Activated naive CD8-positive, alpha-beta T cell treated with anti-CD3 and anti-CD28 coated beads for 36 hours (primary cell): ENCODE measurements at regions not wholly inside any gene's neighbourhood (a gene's known extent, or its start where the extent isn't known, plus 50 kb on each side); places are given as distances from the start of the nearest gene placed in this dataset.
"Not testable (repeated sequence)": the region's sequence is repeated elsewhere in the genome, so short reads cannot be mapped to it uniquely, and the experiment has no call there.

Experiments used
- DNase-seq: peaks from one replicate; pipeline ENCODE4 v3.0.0; 2021
- H3K27ac Mint-ChIP-seq: one replicate; pipeline ENCODE4 v1.8.0; 2022; ENCODE audit warnings: mild to moderate bottlenecking, moderate library complexity, mixed read lengths
- H3K27me3 Mint-ChIP-seq: one replicate; pipeline ENCODE4 v1.8.0; 2022; ENCODE audit warnings: mild to moderate bottlenecking, mixed read lengths
- H3K36me3 Mint-ChIP-seq: one replicate; pipeline ENCODE4 v1.8.0; 2021; ENCODE audit warnings: mild to moderate bottlenecking, mixed read lengths
- H3K4me1 Mint-ChIP-seq: one replicate; pipeline ENCODE4 v1.8.0; 2021; ENCODE audit warnings: mixed read lengths
- H3K4me3 Mint-ChIP-seq: one replicate; pipeline ENCODE4 v1.8.0; 2022; ENCODE audit warnings: mild to moderate bottlenecking, moderate library complexity, mixed read lengths
- H3K9me3 Mint-ChIP-seq: one replicate; pipeline ENCODE4 v1.8.0; 2022; ENCODE audit warnings: mixed read lengths

DNA sequence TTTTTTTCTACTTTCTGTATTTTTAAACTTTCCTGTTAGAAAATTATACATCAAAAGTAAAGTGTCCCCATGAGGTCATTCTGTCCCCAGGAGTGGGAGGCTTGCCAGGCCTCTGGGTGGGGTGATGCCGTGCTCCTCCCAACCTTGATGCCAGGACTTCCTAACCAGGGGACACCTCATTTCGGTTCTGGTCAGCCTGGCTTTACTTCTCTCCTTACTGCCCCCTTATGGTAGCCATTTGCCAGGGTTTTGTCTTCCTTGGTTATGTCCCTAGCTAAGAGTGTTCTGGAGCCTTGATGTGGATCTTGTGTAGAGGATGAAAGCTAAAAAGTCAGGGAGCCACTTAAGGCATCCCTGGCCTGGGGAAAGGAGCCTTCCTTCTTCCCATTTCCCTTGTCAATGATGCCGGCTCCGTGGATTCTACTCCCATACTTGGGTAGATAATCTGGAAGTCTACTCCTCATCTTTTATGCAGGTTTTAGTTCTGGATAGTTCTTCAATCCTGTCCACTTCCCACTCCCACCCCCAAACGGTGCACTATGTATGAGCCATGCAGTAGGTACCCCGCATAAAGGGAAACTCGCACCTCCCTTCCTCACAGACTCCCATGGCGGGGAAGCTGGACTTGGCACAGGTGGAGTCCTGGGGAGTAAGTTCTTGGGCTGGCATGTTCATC, 164.1 kb upstream of the SALL4 start:
- Mint-ChIP-seq H3K27me3 (peaks cover 12% of the 10 kb centered on the region), H3K9me3 (no peaks in the 10 kb centered on the region), H3K27ac (no peak overlapping the region), H3K4me1 (no peaks in the 10 kb centered on the region), H3K36me3 (no peaks in the 10 kb centered on the region), H3K4me3 (no peak overlapping the region)
- DNase-seq = peak; percentile 4

- H3K4me3 Mint-ChIP-seq = no peak overlapping the region
- no peaks in the 10 kb centered on the region for H3K36me3 Mint-ChIP-seq
- H3K27me3 Mint-ChIP-seq = peaks cover 23% of the 10 kb centered on the region
- no peak for DNase-seq
- peaks cover 11% of the 10 kb centered on the region for H3K4me1 Mint-ChIP-seq
- H3K27ac Mint-ChIP-seq = no peak overlapping the region
- H3K9me3 Mint-ChIP-seq = no peaks in the 10 kb centered on the region
Observed at GRCh38 chr20:51961964-51962761, 159.8 kb upstream of the SALL4 start.

GRCh38 chr20:51960047-51960675, 157.8 kb upstream of the SALL4 start:
- peaks cover 11% of the 10 kb centered on the region for H3K4me1 Mint-ChIP-seq
- H3K27ac Mint-ChIP-seq = no peak overlapping the region
- peaks cover 23% of the 10 kb centered on the region for H3K27me3 Mint-ChIP-seq
- DNase-seq = no peak
- no peak overlapping the region for H3K4me3 Mint-ChIP-seq
- H3K36me3 Mint-ChIP-seq = no peaks in the 10 kb centered on the region
- no peaks in the 10 kb centered on the region for H3K9me3 Mint-ChIP-seq

- Mint-ChIP-seq H3K36me3 (no peaks in the 10 kb centered on the region), H3K4me3 (no peak overlapping the region), H3K27ac (no peak overlapping the region), H3K27me3 (peaks cover 23% of the 10 kb centered on the region), H3K9me3 (no peaks in the 10 kb centered on the region), H3K4me1 (peaks cover 11% of the 10 kb centered on the region)
- no peak for DNase-seq
Observed at GRCh38 chr20:51959066-51959542, 156.8 kb upstream of the SALL4 start.

GRCh38 chr20:51958099-51959065, 156.1 kb upstream of the SALL4 start:
- Mint-ChIP-seq H3K4me1 (peaks cover 11% of the 10 kb centered on the region), H3K27me3 (peaks cover 27% of the 10 kb centered on the region), H3K36me3 (no peaks in the 10 kb centered on the region), H3K4me3 (no peak overlapping the region), H3K9me3 (peaks cover 3% of the 10 kb centered on the region), H3K27ac (no peak overlapping the region)
- no peak for DNase-seq

DNA sequence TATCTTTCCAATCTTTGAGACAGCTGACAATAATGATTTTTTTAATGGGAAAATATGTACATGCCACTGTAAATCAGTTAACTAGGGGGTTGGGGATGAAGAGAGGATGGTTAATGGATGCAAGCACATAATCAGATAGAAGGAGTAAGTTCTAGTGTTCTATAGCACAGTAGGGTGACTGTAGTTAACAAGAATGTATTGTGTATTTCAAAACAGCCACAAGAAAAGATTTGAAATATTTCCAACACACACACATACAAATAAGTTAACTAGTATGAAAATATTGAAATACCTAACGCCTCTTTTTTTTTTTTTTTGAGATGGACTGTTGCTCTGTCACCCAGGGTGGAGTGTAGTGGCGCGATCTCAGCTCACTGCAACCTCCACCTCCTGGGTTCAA, 153.4 kb upstream of the SALL4 start:
- H3K27me3 Mint-ChIP-seq = peaks cover 25% of the 10 kb centered on the region
- H3K4me3 Mint-ChIP-seq = no peak overlapping the region
- no peaks in the 10 kb centered on the region for H3K36me3 Mint-ChIP-seq
- DNase-seq = no peak
- peaks cover 3% of the 10 kb centered on the region for H3K9me3 Mint-ChIP-seq
- peaks cover 11% of the 10 kb centered on the region for H3K4me1 Mint-ChIP-seq
- H3K27ac Mint-ChIP-seq = no peak overlapping the region

DNA sequence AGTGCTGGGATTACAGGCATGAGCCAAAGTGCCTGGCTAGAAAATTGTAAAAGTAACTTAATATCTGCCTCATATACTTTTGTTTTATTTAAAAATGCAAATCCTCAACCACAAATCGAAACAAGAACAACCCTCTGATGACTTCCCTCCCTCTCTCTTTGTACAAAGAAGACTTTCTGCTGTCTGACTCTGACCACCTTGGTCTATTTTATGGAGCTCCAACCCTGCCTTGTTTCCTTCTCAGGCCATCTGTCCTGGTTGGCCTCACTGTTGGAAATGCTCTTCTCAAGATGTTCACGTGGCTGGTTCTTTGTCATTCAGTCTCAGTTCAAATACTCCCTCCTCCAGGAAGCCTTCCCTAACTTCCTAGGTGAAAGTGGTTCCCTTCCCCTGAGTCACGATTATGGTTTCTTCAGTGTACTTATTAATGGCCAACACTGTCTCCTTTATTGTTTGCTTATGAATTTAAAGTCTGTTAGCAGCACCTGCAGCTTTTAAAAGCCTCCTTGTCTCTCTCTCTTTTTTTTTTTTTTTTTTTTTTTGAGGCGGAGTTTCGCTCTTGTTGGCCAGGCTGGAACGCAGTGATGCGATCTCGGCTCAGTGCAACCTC, 151.5 kb upstream of the SALL4 start:
- peaks cover 3% of the 10 kb centered on the region for H3K9me3 Mint-ChIP-seq
- no peak for DNase-seq
- H3K27ac Mint-ChIP-seq = no peak overlapping the region
- H3K4me1 Mint-ChIP-seq = peaks cover 7% of the 10 kb centered on the region
- no peaks in the 10 kb centered on the region for H3K36me3 Mint-ChIP-seq
- no peak overlapping the region for H3K4me3 Mint-ChIP-seq
- H3K27me3 Mint-ChIP-seq = peaks cover 10% of the 10 kb centered on the region

DNA sequence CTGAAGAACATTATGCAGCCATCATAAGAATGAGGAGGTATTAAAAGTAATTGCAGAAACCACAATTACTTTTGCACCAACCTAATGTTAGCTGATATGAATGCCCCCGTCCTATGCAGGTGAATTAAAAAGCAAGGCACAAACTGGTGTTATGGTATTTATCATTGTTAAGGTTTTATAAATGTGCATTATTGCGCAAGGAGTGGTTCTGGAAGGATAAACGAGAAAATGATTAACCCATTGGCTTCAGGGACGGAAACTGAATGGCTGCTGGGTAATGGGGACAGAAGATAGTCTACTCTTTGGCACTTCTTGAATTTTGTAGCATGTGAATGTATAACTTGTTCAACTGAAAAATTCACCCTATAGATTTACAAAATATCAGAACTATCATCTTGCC, 148.6 kb upstream of the SALL4 start:
- Mint-ChIP-seq H3K36me3 (no peaks in the 10 kb centered on the region), H3K4me1 (no peaks in the 10 kb centered on the region), H3K9me3 (peaks cover 3% of the 10 kb centered on the region), H3K27ac (no peak overlapping the region), H3K27me3 (peaks cover 4% of the 10 kb centered on the region), H3K4me3 (no peak overlapping the region)
- no peak for DNase-seq

- H3K9me3 Mint-ChIP-seq = no peaks in the 10 kb centered on the region
- peaks cover 4% of the 10 kb centered on the region for H3K27me3 Mint-ChIP-seq
- H3K36me3 Mint-ChIP-seq = no peaks in the 10 kb centered on the region
- no peak for DNase-seq
- no peak overlapping the region for H3K4me3 Mint-ChIP-seq
- no peaks in the 10 kb centered on the region for H3K4me1 Mint-ChIP-seq
- no peak overlapping the region for H3K27ac Mint-ChIP-seq
Observed at GRCh38 chr20:51946586-51946985, 144.3 kb upstream of the SALL4 start.

GRCh38 chr20:51945881-51946280, 143.6 kb upstream of the SALL4 start:
- Mint-ChIP-seq H3K36me3 (no peaks in the 10 kb centered on the region), H3K4me3 (no peak overlapping the region), H3K9me3 (no peaks in the 10 kb centered on the region), H3K27ac (no peak overlapping the region), H3K27me3 (peaks cover 4% of the 10 kb centered on the region), H3K4me1 (no peaks in the 10 kb centered on the region)
- no peak for DNase-seq

DNA sequence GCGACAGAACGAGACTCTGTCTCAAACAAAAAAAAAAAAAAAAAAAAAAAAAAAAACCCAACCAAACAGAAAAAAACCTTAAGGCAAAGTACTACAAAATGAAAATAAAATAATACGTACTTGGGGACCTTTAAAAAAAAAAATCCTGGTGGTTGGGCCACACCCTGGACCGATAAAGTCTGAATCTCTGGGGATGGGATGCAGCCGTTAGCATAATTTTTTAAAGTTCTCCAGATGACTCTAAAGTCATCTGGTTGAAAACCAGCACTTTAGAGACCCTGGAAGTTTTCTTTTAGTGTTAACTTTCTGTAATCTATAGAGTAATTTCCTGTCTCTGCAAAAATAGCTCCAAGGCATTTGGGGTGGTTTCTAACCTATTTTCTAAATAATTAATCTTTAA, 142.9 kb upstream of the SALL4 start:
- peaks cover 4% of the 10 kb centered on the region for H3K27me3 Mint-ChIP-seq
- no peaks in the 10 kb centered on the region for H3K9me3 Mint-ChIP-seq

GRCh38 chr20:51943761-51944160, 141.4 kb upstream of the SALL4 start:
- no peaks in the 10 kb centered on the region for H3K4me1 Mint-ChIP-seq
- H3K9me3 Mint-ChIP-seq = no peaks in the 10 kb centered on the region
- no peak overlapping the region for H3K27ac Mint-ChIP-seq
- H3K4me3 Mint-ChIP-seq = no peak overlapping the region
- no peaks in the 10 kb centered on the region for H3K36me3 Mint-ChIP-seq
- H3K27me3 Mint-ChIP-seq = peaks cover 4% of the 10 kb centered on the region
- DNase-seq = no peak

More for the DNA sequence above, 142.9 kb upstream of the SALL4 start:
- Mint-ChIP-seq H3K27ac (no peak overlapping the region), H3K4me1 (no peaks in the 10 kb centered on the region), H3K4me3 (no peak overlapping the region), H3K36me3 (no peaks in the 10 kb centered on the region)
- no peak for DNase-seq

DNA sequence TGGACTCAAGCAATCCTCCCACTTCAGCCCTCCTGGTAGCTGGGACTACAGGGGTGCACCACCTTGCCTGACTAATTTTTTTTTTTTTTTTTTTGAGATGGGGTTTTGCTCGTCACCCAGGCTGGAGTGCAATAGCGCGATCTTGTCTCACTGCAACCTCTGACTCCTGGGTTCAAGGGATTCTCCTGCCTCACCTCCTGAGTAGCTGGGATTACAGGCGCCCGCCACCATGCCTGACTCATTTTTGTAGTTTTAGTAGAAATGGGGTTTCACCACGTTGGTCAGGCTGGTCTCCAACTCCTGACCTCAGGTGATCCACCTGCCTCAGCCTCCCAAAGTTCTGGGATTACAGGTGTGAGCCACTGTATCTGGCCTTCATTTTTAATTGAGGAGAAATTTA, 141.0 kb upstream of the SALL4 start:
- not testable (repeated sequence) for H3K9me3 Mint-ChIP-seq, H3K4me1 Mint-ChIP-seq, H3K27me3 Mint-ChIP-seq, H3K4me3 Mint-ChIP-seq, DNase-seq, H3K27ac Mint-ChIP-seq, H3K36me3 Mint-ChIP-seq

DNA sequence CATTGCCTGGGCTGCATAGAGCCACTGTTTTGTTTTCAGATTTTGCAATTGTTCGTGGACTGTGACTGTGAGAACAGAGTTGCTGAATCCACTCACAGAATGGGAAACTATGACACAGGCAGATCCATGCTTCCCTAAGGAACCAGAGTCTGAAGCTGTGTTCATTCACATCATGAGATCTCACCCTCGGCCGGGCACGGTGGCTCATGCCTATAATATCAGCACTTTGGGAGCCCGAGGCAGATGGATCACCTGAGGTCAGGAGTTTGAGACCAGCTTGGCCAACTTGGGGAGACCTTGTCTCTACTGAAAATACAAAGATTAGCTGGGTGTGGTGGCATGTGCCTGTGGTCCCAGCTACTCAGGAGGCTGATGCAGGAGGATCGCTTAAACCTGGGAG, 139.2 kb upstream of the SALL4 start:
- H3K27me3 Mint-ChIP-seq = peaks cover 4% of the 10 kb centered on the region
- DNase-seq = no peak
- H3K36me3 Mint-ChIP-seq = no peaks in the 10 kb centered on the region
- H3K4me1 Mint-ChIP-seq = no peaks in the 10 kb centered on the region
- H3K9me3 Mint-ChIP-seq = no peaks in the 10 kb centered on the region
- no peak overlapping the region for H3K4me3 Mint-ChIP-seq
- H3K27ac Mint-ChIP-seq = no peak overlapping the region
